Activated T-helper 1 cell treated with anti-CD3 and anti-CD28 coated beads, Interleukin-2, amount 50 U/mL, for 16 hours (primary cell): ENCODE measurements at regions not wholly inside any gene's neighbourhood (a gene's known extent, or its start where the extent isn't known, plus 50 kb on each side); places are given as distances from the start of the nearest gene placed in this dataset.
A peak's percentile ranks its signal among the peaks of the same experiment; 100 is the strongest.
"Not testable (repeated sequence)": the region's sequence is repeated elsewhere in the genome, so short reads cannot be mapped to it uniquely, and the experiment has no call there.

Source experiments
- DNase-seq, 2 donors: peaks; one replicate each; pipeline ENCODE4 v3.0.0-alpha.2; 2020; ENCODE audit warnings: low read depth in 1 of 2, low spot score in 1 of 2

DNA sequence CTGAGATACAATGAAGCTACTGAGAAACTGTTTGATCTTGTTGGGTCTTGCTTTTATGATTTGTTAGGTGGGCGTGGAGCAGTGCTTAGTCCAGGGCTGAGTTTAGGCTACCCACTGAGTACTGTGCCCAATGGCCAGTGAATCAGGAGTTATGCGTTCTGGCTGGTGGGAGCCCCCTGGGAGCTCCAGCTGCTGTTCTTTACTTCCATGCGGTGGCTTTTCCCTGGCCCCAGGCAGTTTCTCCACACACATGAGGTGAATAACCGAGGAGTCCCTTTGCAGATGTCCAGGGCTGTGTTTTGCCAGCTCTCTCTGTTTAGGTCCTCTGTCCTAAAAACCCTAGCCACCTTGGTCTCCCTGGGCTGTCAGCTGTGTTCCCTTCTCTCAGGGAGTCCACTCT, 106.5 kb downstream of the KLF13 start:
- no peak for DNase-seq

DNA sequence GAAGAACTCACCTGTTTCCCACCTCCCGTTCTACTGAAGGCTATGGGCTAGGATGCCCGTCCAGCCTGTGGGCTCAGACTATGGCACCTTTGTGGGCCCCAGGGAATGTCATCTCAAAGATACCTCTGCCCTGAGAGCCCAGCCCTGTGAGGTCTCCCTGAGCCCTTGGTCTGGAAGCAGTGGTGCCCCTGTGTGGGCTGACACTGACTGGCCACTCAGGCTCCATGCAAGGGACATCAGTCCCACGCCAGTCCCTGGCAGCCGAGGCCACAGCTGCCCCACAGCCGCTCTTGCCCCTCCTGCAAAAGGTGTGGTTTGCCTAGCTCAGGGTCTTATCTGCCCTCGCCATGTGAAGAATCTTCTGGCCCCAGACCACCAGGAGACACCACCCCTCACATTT, 106.9 kb downstream of the KLF13 start:
- DNase-seq, result no peak

DNA sequence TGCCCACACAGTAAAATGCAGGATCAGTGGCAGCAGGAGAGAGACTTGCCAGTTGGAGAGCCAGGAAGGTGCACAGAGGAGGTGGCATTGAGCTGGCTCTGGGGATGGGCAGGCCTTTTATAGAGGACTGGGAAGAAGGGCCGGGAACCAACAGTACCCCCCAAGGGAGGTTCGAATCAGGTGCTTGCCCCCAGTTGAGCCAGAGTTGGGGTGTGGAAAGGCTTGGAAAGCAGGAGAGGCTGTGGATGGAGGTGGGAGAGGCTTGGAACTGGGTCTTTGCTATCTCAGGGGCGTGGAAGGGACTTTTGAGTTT, 107.6 kb downstream of the KLF13 start:
- no peak for DNase-seq

DNA sequence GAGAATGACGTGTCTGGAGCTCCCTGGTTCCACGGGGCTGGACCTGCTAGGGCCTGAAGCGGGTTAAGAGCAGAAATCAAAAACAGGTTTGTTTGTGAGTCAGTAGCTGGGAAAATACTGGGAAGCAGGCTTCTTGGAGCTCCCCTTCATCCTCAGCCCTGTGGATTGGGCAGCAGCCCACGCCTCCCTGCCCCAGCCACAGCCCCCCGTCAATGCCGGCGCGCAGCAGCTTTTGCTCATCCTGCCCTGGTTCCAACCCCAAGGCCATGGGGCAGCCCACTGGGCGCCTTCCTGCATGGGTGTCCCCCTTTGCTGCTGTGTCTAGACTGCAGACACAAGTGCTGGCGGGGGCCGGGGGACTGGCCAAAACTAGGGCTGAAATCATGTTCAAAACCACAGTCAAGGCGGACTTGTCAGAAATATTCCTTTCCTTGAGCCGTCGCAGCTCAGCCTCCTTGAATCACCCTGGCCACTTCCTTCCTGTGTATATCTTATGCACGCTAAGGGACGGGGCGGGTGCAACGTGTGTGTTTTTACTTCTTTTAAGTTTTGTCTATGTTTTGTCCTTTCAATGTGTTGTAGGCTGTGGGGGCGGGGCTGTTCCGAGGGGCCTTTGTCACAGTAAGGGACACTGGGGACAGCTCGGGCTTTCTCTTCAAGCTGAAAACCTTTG, 108.1 kb downstream of the KLF13 start:
- peak; percentile 67 to 71 for DNase-seq

DNA sequence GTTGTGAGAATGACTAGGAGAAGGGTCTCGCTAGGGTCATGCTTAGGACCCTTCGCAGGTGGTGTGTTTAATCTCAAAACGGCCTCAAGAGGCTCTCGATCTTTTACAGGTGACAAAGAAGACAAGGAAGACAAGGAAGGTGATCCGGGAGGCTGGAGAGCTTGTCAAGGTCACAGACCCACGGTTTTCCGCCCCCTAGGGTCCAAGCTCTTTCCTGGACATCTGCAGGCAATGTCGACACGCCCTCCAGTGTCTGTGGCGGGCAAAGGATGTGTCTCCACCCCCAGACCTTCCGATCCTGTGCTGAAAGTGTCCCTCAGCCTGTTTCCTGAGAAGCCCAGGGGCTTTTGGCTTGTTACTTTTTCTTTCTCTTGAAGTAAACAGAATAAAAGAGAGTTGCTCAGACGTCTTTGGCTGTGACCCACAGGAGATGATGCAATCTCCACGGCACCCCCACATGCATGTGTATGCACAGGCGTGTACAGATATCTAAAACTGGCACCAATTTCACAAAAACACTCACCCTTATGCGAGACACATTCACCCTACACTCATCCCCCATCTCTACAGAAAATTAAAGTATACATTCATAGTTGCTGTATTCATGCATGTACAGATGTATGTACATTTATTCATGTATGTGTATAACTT, 108.8 kb downstream of the KLF13 start:
- peak; percentile 56 to 64 for DNase-seq

DNA sequence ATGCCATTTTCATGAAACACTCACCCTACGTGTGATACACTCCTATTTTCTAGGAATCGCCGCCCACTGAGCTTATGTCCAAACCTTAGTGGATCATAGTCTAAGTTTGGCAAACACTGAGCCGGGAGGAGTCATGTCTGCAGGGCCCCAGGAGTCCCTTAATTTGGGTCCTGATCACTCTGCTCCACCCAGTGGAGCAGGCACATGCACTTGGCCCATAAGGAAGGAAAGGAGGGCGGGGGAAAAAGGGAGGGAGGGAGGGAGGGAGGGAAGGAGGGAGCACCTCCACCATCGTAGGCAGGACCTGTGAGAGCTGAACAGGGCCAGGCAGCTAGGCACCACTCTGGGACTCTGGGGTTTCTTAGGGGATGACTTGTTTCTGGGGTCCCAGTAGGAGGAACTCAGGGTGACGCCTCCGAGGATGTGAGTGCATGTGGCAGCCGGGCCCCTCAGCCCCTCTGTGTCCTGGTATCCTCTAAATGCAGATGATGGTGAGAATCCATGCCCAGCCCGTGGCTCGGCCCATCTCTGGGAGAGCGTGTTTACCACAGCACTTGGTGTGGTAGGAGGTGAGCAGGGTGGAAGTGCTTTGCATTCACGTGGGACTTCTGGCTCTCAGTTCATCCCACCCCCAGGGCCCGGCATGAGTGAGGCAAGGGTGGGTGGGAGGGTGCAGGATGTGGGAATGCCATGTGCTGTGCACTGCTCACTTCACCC, 109.4 kb downstream of the KLF13 start:
- DNase-seq, result no peak

DNA sequence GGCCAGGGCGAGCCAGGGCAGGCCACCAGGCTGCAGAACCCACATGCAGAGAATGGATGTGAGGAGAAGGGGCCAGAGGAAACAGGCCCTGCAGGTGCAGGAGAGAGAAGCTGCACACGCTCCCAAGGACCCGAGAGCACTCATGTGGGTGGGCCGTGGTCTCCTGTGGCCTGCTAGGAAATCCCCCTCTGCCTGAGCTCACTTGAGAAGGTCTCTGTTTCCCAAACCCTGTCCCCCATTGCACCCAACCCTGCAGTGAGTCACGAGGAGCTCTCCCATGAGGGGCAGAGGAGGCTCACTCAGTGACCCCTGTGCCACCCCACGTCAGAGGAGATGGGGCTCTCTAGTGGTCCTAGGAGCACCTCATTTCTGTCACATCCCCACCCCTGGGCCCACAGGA, 111.1 kb downstream of the KLF13 start:
- DNase-seq, result no peak

DNA sequence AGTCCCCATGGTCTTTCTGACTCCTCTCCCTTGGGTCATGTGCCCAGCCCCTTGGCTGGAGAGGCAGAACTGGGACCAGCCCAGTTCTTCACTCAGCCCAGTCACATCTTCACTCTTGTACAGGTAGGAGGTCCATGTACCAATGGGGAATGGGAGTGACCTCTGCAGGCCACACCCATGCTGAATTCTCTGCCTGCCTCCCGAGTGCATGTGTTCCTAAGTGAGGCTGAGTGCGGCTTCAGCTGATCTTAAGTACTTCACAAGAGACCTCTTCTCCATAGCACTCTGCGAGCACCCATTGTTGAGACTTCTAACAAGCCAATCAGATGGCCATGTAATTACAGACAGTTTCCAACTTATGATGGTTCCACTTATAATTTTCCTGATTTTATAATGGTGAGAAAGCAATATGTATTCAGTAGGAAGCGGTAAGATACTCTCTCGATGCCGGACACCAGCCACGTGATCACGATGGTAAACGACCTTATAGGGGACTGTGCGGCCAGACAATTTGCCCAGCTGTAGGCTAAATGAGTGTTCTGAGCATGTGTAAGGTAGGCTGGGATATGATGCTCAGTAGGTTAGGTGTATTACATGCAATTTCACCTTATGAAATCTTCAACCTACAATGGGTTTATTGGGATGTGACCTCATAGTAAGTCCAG, 112.1 kb downstream of the KLF13 start:
- no peak for DNase-seq

DNA sequence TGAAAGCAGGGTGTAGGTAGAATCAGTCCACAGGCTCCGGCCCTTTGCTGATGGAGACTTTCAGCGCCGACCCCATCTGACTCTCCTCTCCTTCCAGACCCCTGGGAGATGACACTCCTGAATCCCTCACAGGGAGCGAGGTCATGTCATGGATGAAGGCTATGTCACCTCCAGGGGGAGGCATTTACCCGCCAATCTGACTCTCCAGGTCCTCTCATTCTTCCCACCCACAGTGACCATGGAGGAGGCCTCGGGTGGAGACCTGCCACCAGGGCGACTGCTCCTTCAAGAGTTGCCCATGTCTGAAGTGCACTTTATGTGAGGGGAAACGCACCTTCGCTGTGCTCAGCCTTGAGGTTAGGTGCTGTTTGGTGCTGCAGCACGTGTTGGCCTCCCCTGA, 112.7 kb downstream of the KLF13 start:
- DNase-seq, result no peak

DNA sequence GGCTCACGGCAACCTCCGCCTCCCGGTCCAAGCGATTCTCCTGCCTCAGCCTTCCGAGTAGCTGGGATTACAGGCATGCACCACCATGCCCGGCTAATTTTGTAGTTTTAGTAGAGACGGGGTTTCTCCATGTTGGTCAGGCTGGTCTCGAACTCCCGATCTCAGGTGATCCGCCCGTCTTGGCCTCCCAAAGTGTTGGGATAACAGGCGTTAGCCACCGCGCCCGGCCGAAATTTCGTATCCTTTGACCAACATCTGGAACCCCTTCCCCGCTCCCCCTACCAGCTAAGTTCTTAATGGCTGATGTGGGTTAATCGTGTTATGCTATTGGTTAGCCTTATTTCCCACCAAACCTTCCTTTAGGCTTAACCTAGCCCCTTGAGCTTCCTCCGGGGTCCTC, 113.6 kb downstream of the KLF13 start:
- DNase-seq, result not testable (repeated sequence)

DNA sequence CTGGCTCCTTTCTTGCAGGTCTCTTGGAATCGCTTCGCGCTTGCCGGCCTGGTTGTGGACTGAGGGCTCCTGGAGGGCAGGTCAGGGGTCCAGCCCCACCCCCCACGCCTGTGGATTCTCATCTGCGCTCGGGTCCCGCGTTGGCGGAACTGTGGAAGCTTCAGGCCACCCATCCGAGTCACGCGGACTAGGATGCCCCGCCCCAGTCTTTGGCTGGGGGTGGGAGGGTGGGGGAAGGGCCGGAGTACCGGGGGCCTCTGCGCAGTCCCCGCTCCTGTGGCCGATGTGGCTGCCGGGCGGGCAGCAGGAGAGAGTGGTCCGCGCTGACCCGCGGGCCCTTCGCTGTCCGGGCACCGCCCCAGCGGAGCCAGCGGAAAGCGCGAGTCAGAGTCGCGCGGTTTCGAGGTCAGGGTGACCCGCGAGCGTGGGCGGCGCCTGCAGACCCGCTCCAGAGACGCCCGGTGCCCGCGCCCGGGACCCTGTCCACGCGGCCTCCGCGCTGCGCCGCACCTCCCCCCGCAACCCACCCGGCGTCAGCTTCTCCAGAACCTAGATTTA, 114.2 kb downstream of the KLF13 start:
- no peak for DNase-seq

DNA sequence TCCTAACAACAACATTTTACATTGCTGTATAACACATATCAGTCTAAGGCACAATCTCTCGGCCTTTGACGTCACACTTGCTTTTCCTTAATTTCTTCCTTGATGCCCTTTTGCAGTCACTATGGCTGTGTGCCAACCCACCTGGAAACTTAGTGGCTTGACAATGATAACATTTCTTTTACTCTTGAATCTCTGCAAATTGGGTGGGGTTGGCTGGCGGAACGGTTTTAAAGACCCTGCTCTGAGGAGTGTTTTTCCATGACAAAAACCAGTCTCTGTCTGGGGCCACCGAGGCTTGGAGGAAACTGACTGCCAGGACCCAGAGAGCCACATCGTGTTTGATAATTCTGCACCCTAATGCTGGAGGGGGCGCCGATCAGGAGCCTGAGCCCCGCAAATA, 115.6 kb downstream of the KLF13 start:
- no peak for DNase-seq

DNA sequence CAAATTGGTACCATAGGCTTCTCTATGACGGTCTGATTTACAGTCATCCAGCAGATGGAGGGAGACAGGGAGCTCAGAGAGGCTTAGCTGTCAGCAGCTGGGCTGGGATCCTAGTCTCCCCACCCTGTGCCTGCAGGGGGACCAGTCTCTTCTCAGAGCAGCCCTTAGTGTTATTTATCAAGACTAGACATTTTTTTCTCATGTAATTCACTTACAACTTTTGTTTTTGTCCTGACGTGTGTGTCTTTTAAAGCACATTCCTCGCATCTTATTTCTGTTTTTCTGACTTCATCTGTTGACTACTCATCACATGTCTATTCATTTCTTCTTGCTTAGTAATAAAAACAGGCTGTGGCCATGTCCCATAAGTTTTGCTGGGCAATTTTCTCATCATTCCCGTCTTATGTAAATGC, 116.1 kb downstream of the KLF13 start:
- DNase-seq, result no peak

DNA sequence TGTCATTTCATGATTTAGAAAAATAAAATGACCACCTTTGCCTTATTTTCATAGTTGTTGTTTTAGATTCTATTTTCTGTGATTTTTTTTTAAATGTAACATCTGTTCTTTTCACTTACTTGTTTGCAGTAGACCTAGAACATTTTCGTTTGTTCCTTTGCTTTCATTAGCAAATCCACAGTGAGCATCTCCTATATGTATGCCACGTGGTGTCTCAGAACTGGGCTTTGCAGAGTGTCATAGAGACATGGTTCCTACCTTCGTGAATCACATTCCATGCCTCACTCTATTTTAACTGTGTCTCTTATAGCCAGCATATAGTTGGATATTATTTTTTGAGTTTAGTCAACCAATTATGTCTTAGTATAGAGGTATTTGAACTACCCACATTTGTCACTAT, 118.2 kb downstream of the KLF13 start:
- no peak for DNase-seq

DNA sequence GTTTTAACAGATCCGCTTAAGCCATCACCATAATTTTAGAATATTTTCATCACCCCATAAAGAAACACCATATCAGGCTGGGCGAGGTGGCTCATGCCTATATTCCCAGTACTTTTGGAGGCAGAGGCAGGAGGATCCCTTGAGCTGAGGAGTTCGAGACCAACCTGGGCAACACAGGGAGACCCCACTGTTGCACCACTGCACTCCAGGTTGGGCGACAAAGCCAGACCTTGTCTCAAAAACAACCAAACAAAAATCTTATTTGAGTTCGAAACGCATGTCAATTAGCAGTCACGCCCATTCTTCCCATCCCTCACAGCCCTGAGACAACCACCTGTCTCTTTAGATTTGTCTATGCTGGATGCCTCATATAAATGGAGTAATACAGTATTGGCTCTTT, 119.9 kb downstream of the KLF13 start:
- no peak for DNase-seq

DNA sequence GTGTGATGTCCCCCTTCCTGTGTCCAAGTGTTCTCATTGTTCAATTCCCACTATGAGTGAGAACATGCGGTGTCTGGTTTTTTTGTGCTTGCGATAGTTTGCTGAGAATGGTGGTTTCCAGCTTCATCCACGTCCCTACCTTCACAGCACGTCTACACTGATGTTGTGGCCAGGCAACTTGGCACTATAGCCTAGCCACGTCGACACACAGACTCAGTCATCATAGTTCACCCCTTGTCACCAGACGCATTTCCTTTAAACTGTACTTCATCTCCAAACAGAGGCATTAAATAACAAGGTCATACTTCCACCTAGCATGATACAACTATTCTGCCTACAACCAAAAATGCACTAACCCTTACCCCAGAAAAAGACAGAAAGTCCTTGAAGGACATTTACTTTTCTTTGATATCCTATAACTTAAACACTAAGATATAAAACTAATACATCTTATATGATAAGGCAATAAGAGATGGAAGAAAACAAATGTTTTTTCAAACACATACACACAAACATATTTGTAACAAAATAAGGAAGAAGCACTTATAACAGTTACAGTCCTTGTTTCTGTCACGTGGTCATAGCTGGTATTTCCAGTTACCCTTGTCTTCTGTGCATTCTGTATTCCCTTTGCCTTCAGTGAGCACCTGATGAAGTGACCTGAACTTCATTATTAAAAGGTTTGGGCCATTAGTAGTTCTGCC, 121.4 kb downstream of the KLF13 start:
- no peak for DNase-seq

DNA sequence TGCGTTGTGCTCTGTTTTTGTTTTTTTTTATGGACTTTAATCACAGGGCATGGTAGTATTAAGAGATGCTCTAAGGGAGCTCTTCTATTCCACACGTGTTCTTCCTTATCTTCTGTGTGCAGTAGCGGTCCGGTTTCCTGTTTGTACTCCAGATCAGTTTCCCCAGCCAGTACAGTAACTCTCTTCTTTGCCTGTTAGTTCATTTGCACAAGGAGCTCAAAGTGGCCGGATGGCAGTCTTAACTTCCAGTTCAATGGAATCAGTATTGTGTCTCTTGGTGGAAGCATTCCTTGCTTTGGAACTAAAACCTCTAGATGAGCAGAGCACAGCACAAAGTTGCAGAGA, 122.0 kb downstream of the KLF13 start:
- no peak for DNase-seq

DNA sequence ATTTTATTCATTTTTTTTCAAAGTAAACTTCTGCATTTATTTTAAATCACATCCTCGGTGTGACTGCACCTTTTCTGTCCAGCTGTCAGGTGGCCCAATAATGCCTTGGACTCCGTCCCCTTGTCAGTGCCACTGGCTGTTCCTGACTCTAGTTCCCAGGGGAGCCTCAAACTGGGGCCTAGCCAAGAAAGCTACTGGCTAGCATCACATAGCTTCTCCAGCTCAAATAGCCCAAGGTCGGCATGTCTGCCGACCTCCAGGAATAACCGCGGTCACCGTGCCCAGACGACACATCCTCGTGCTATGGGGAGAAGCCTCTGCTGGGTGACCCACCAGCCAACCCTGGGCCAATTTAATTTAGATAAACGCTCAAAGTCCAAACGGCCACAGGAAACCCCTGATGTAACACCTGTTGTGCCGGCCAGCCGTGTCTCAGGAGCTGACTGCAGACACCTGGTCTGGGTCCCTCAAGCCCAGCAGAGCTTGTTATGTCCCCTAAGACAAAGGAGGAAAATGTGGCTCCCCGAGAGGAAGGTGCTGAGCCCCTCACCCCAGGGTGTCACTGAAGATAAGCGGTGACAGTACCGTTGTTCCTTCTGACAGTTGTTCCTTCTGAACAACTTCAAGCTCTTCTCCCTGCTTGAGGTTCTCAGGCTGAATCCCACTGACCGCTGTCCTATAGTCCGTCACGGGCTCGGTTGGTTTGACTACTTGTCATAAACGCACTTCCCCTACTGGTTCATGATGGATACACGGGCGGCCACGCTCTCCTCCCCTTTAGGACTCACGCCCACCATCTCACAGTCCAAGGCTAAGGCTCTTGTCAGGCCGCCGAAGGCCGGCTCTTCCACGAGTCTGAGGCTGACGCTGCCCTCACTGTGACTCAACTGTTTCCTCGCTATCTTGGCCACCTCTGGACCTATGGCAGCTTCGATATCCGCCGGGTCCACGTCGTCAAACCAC, 126.2 kb downstream of the KLF13 start:
- DNase-seq, result no peak

DNA sequence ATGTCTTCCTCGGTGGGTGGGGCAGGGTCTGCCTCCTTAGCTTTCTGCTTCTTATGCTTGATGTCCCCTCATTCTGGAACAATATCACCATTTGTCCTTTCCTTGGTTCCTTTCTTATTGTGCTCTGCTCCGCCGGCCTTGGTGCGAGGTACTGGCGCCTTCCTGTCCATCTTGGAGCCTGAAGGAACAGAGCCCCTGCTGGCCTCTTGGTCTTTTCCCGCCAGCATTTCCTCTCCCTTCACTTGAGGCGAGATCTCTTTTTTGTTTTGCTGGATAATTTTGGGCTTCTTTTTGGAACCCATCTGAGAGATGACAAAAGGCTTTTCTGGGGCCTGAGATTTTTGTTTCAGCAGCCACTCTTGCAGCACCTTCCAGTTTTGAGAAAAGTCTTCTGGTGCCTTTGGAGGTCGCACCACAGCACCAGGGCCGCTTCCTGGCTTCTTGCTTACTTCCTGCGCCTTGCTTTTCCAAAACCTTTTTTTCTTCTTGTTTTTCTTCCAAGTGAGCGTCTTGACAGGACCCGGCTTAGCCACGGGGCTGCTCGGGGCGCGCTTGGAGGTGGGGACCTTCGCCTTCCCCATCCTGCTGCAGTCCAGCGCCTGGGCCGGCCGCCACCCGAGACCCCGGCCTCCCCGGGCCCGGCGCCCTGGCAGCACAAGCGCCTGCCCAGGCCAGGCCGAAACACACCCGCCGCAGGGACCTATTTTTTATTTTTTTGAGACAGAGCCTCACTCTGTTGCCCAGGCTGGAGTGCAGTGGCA, 127.1 kb downstream of the KLF13 start:
- no peak for DNase-seq
